GM21526 (cell line): ENCODE measurements at regions not wholly inside any gene's neighbourhood (a gene's known extent, or its start where the extent isn't known, plus 50 kb on each side); places are given as distances from the start of the nearest gene placed in this dataset.

ENCODE experiments used
- ATAC-seq: cut with Tn5 transposase; IDR thresholded peaks from one replicate; pipeline ENCODE4 v1.9.1; 2021; ENCODE audit warnings: moderate library complexity; ENCODE audit not compliant: unreplicated experiment, low FRiP score

DNA sequence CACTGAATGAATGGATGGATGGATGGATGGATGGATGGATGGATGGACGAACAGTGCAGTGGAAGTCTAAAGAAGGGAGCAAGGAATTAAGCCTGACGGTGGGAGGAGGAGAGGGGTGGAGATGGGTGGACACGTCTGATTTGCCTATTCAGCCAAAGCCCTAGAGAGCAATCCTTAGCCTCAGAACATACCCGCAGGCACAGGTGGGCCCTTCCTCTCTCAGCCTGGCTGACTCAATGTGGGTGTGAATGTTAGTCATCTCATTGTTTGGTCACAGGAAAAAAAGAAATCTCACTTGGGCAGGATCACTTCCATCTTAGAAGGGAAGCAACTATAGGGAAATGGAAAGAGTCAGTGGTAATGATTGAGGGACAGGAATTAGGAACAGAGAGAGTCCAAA is 165.9 kb downstream of the PJA1 start:
- no peak for ATAC-seq

- ATAC-seq, result no peak
Observed at GRCh38 chrX:68998716-68999115, 166.5 kb downstream of the PJA1 start.

- ATAC-seq, result no peak
Observed at GRCh38 chrX:68997911-68998310, 167.3 kb downstream of the PJA1 start.

DNA sequence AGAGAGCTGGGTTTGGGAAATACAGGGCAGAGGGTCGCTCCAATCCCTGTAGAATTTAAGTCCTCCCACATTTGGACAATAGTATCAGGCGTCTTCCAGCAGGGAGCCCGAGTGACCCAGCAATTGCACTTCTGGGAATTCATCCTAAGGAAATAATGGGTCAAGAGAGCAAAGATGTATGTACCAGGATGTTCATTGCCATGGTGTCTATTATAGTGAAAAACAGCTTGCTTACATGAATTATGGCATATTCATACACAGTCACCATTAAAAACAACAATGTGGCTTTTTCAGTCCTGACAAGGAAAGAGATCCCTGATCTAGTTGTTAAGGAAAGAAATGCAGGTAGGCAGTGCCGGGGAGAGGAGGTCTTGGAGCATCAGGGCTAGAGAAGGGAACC is 167.7 kb downstream of the PJA1 start:
- no peak for ATAC-seq

DNA sequence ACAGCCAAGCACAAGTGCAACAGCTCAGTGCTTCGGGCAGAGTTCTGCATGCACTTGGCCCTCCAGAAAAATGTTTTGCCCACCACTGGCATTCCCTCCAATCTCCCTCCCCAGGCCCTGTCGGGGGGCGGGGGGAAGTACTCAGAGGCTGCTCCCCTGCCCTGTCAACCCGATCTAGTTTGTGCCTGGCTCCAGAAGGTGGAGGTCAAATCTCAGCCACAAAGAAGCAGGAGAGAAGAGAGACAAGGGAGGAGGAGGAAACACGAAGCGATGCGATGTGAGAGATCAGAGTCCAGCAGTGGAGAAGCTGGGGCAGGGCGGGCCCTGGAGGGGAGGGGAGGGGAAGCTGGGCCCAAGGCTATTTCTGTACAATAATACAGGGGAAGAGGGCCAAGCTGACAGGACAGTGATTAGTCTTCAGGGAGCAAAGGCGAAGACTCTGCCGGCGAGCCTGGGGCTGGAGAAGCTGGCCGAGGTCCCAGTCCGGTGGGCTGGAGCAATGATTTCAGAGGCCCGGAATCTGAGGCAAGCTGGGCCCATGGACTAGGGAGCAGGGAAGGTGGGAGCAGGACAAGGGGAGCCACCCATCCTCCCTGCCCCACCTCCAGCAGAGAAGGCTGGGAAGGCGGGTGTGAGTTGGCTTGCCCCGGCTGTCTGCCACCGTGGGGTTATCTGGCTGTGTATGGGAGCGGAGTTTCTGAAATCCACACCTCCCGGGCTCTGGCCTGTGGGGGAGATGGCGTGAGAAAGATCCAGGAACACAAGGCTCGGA is 167.1 kb downstream of the EFNB1 start:
- no peak for ATAC-seq

- no peak for ATAC-seq
Observed at GRCh38 chrX:68995386-68995779, 166.6 kb downstream of the EFNB1 start.

GRCh38 chrX:68994891-68995255 is 166.1 kb downstream of the EFNB1 start:
- ATAC-seq, result no peak

- no peak for ATAC-seq
Observed at GRCh38 chrX:68994135-68994890, 165.5 kb downstream of the EFNB1 start.

DNA sequence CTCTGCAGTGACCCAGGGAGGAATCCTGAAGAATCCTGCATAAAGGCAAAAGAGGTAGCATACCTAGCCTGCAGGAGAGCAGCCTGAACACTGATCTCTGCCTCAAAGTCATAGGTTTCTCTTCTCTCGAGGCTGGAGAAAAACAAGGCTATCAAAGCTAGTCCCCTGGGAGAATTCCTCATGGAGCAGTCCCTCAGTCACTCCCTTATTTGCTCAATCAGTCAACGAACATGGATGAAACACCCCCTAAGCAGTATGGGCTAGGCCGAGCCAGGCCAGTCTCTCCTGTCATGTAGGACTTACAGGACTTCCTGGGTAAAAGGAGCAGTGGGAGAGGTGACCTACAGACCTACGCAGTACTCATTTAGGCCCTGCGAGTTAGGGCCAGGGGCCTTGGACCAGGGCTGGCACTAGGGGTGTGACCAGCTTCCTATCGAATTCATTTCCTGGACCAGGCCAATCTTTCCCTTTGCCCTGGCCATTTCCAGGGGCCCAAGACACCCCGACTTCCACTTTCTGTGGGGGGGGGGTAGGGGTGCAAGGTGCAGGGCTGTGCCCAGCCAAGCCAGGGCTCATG is 164.1 kb downstream of the EFNB1 start:
- ATAC-seq, result no peak

DNA sequence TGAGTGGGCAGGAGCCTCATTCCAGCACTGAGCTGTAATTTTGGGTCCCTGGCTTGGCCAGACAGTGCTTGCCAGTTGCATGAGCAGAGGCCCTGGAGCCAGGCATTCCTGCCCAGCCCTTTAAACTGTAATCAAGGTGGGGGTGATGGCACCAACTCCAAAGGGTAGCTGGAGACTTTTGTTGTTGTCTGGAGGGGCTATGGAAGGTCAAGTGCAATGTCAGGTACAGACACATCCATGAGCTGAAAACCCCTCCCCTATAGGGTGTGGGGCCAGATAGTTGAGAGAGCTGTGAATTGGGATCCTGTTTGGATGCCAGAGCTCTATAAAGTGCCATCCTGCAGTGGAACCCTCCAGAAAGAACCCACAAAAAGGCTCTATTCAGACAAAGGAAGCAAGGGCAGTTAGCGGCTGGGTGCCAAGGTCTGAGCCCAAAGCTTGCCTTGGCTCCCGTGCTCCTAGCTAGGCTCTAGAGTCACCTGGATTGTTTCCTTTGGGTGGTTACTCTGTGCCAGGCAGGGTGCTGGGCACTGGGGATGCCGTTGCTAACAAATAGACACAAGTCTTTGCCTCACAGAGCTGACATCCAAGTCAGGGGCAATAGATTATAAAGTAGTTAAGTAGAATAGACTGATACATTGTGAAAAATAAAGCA is 163.0 kb downstream of the EFNB1 start:
- ATAC-seq, result no peak

GRCh38 chrX:68990948-68991347 is 162.1 kb downstream of the EFNB1 start:
- ATAC-seq, result no peak

DNA sequence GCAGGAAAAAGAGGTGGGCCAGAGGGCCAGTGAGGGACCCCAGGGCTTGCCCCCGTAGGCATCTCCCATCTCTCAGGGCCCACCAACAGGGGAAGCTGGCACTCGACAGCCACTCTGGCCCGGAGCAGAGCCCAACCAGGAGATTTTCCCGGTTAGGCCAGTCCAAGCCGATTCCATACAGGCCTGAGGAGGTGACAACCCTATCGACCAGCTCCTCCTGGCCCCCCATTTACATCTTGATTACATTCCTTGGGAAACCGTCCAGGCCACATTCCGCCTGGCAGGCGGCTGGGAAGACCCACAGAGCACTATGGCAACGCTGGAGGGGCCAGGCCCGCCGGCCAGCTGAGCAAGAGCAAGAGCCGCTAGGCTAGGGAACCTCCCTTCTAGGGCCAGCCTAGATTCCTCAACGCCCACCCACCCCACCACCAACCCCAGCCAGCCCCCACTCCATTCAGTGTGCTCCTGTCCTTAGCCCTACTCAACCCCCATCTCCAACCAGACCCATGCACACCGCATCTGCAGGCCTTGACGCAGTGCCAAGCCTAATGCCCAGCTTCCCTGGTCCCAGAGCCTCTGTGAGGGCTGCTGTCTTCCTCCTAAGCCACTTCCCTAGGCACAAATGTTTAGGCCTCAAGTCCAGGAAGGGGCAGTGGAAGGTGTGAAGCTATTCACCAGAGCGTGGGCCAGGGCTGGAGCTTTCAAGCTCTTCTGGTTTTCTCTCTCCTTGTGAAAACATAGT is 161.2 kb downstream of the EFNB1 start:
- ATAC-seq, result no peak

- no peak for ATAC-seq
Observed at GRCh38 chrX:68989456-68989855, 160.6 kb downstream of the EFNB1 start.

DNA sequence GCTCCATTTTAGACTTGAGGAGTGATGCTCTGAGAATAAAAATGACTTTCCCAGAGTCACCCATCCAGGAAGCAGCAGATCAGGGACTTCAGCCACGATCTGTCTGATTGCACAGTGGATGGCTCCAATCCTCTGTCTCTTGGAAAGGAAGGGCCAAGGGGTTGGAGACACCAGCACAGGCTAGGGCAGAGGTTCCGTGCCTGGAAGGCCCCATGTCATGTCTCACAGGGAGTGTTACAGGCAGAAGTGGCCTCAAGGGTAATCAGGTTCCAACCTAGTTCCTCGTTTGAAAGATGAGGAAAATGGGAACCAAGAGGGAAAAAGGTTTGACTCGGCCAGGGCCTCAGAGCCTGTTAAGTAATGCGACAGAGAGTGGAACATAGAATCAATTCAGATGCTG is 160.0 kb downstream of the EFNB1 start:
- ATAC-seq, result no peak

DNA sequence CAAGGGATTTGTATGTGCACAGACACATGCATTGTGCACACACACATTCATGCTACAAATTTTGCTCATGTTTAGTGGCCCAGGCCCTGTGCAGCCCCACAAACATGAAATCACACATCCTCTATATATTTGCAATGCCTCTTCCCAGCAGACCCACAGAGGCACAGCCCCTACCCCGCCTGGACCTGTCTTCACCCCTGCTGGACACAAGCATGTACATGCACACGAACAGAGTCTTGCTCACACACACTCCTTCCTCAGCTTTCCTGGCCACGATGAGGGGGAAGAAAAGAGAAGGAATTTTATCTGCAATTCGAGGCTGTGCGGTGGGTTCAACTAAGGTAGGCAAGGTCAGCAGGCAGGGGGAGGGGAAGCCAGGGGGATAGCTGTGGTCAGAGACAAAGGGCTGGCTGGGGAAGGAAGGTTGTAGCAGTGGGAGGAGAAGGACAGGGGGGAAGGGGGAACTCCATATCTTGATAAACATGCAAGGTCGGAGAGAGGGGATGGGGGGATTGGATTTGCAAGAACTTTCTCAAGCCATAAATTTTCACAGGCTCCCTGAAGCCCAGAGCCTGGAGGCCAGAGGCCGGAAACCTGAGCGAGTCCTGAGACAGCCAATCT is 156.4 kb downstream of the EFNB1 start:
- ATAC-seq, result no peak

DNA sequence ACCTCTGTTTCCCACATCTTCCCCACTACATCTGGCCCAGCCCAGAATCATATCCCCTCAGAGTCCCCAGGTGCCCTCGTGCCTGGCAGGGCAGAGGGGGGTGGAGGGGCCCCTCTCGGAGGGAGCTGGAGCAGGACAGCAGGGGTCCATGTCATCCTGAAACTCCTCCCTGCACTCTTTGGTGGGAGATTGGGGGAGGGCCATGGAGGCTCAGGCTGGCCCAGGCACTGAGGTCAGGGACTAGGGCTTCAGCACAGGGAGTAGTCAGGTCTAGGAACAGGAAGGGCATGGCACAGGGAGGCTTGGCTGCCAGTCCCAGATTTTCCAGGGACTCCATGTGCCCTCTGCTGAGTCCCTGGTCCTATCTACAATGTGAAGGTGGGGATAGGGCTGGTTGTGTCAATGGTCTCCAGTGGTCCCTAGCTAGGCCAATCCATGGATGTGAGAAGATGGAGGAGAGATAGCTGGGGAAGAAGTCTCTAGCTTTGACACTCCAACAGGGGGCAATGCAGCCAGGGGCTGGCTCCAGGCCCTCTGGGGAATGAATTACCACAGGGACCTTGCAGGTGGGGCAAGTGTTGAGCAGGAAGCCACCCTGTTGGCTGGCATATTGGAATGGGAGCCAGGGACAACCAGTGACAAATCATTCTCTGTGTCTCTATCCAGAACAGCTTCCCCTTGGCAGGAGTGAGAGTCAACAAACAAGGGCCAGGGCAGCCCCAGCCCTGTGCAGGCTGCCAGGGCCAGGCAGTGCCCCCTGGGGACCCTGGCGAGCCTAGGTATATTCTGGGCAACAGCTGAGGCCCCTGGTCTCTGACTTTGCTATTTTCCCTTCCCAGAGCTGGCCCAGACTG is 154.4 kb downstream of the EFNB1 start:
- no peak for ATAC-seq

GRCh38 chrX:68982476-68982875 is 153.7 kb downstream of the EFNB1 start:
- no peak for ATAC-seq

DNA sequence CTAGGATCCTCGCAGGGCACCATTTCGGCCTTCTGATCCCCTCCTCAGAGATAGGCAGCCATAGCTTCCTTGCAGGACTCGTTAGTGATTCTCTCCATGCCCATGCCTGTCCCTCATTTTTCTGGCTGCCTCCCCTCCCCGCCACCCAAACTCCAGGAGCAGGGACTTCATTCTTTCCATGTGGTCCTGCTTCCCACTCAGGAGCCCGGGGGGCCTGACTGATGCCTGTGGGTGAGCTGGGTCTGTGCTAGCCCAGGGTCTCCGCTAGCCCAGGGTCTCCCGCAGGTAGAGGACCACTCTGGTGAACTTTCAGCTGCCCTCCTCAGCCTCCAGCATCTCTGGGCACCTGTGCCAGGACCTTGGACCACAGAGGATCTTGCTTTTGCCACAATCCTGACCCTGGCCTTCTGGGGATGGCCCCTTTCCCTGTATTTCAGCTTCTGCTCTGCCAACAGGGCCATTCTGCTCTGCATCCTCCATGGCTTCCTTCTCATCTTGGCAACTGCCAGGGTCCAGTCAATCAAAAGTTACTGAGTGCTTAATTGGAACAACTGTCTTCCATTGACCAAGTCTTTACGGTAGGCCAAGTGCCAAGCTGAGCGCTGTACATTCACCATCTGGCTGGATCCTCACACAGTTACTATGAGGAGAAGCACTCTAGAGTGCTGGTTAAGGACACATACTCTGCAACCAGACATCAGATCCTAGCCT is 152.2 kb downstream of the EFNB1 start:
- no peak for ATAC-seq

- no peak for ATAC-seq
Observed at GRCh38 chrX:68978655-68979054, 149.8 kb downstream of the EFNB1 start.
